H1 (cell line): ENCODE measurements at regions not wholly inside any gene's neighbourhood (a gene's known extent, or its start where the extent isn't known, plus 50 kb on each side); places are given as distances from the start of the nearest gene placed in this dataset.

Source experiments
- CTCF ChIA-PET: fragments of 300-600 bp; sonication (Branson Sonifier 250); formaldehyde crosslinking; loops from one replicate; lab custom pipeline; 2021; ENCODE audit not compliant: partially characterized antibody; lab: Charles Lee
- POLR2A ChIA-PET: fragments of 300-600 bp; sonication (Branson Sonifier 250); formaldehyde crosslinking; loops from one replicate; lab custom pipeline; 2021; ENCODE audit warnings: inconsistent platforms; ENCODE audit not compliant: partially characterized antibody; lab: Charles Lee
- DNase-seq, 2 experiments: peaks; one replicate each; pipeline versions ENCODE4 v3.0.0 to v3.0.0-alpha.2; 2010 to 2022; ENCODE audit warnings: low spot score in 2 of 2, low read depth in 1 of 2, mixed read lengths in 1 of 2
- FAIRE-seq: peaks from 2 replicates; lab custom pipeline; 2011; peaks lifted over from hg19 to GRCh38; lab: Jason Lieb, UNC
- H2AFZ ChIP-seq: 2 replicates; pipeline ENCODE4 v1.8.1; 2012; ENCODE audit warnings: low read length, inconsistent platforms
- H2AK5ac ChIP-seq: 2 replicates; pipeline ENCODE4 v1.6.1; 2013; ENCODE audit warnings: low read depth, low read length
- H2BK120ac ChIP-seq: replicated peaks from 2 replicates; pipeline ENCODE3; 2013; ENCODE audit warnings: low read depth, low read length, inconsistent platforms
- H2BK12ac ChIP-seq: 2 replicates; pipeline ENCODE4 v1.6.1; 2013; ENCODE audit warnings: low read depth, low read length
- H2BK15ac ChIP-seq: 2 replicates; pipeline ENCODE4 v1.6.1; 2013; ENCODE audit warnings: low read length
- H2BK20ac ChIP-seq: 2 replicates; pipeline ENCODE4 v1.6.1; 2013; ENCODE audit warnings: low read length
- H2BK5ac ChIP-seq: 2 replicates; pipeline ENCODE4 v1.6.1; 2013; ENCODE audit warnings: low read depth, low read length
- H3K14ac ChIP-seq: 2 replicates; pipeline ENCODE4 v1.6.1; 2013; ENCODE audit warnings: inconsistent platforms; ENCODE audit not compliant: insufficient read length
- H3K18ac ChIP-seq: 2 replicates; pipeline ENCODE4 v1.6.1; 2013; ENCODE audit warnings: low read length; ENCODE audit errors: extremely low read depth
- H3K23ac ChIP-seq: 2 replicates; pipeline ENCODE4 v1.6.1; 2013; ENCODE audit warnings: inconsistent platforms; ENCODE audit not compliant: insufficient read length
- H3K23me2 ChIP-seq: 2 replicates; pipeline ENCODE4 v1.6.1; 2013; ENCODE audit warnings: low read depth, low read length
- H3K27ac ChIP-seq: 2 replicates; pipeline ENCODE4 v1.6.1; 2011; ENCODE audit warnings: low read depth, low read length, inconsistent platforms
- H3K27me3 ChIP-seq, 4 experiments: replicated peaks in 1 of 4; 1 replicate in 1 of 4; 2 replicates in 3 of 4; pipeline versions ENCODE4 v1.6.1 to v1.8.1; 2011 to 2013; ENCODE audit warnings: low read length in 3 of 4, mild to moderate bottlenecking in 3 of 4, inconsistent platforms in 2 of 4, mixed read lengths in 2 of 4, moderate library complexity in 1 of 4; ENCODE audit not compliant: control insufficient read depth in 3 of 4, insufficient read depth in 3 of 4; ENCODE audit errors: extremely low read depth in 1 of 4
- H3K36me3 ChIP-seq, 4 experiments: 2 replicates each; pipeline versions ENCODE4 v1.6.1 to v1.8.1; 2011 to 2013; ENCODE audit warnings: mild to moderate bottlenecking in 4 of 4, low read length in 3 of 4, moderate library complexity in 2 of 4, control low read depth in 1 of 4, inconsistent platforms in 1 of 4; ENCODE audit not compliant: insufficient read depth in 4 of 4, control insufficient read depth in 2 of 4
- H3K4ac ChIP-seq: replicated peaks from 2 replicates; pipeline ENCODE3; 2013; ENCODE audit warnings: low read length, low read depth, mixed read lengths, inconsistent platforms; ENCODE audit not compliant: insufficient read length
- H3K4me1 ChIP-seq, 4 experiments: replicated peaks in 1 of 4; 1 replicate in 1 of 4; 2 replicates in 3 of 4; pipeline versions ENCODE4 v1.6.1 to v1.8.1; 2011 to 2013; ENCODE audit warnings: low read length in 3 of 4, inconsistent platforms in 2 of 4, mixed read lengths in 1 of 4; ENCODE audit not compliant: insufficient read depth in 4 of 4, control insufficient read depth in 3 of 4
- H3K4me2 ChIP-seq, 2 experiments: 2 replicates each; pipeline versions ENCODE4 v1.6.1 to v1.8.1; 2011 to 2013; ENCODE audit warnings: low read depth in 2 of 2, low read length in 2 of 2, control low read depth in 1 of 2, inconsistent platforms in 1 of 2, mild to moderate bottlenecking in 1 of 2; ENCODE audit not compliant: insufficient read depth in 1 of 2
- H3K4me3 ChIP-seq, 4 experiments: fragments of 200-600, 300-600 bp in 1 of 4; sonication (generic), shearing (Covaris generic), sonication (Bioruptor Twin) in 1 of 4; 2 replicates each; pipeline versions ENCODE4 v1.5.1 to v1.8.1; 2011 to 2016; ENCODE audit warnings: low read length in 4 of 4, low read depth in 3 of 4, control low read depth in 2 of 4, inconsistent platforms in 2 of 4, mild to moderate bottlenecking in 2 of 4, mixed read lengths in 1 of 4, moderate library complexity in 1 of 4; ENCODE audit not compliant: insufficient read depth in 2 of 4; ENCODE audit errors: extremely low read depth in 1 of 4
- H3K56ac ChIP-seq: replicated peaks from 2 replicates; pipeline ENCODE3; 2013; ENCODE audit warnings: low read depth, mild to moderate bottlenecking, mixed read lengths, low read length, inconsistent platforms; ENCODE audit not compliant: insufficient read length
- H3K79me1 ChIP-seq: 2 replicates; pipeline ENCODE4 v1.6.1; 2013; ENCODE audit warnings: low read depth, low read length, control low read depth
- H3K79me2 ChIP-seq, 2 experiments: 2 replicates each; pipeline versions ENCODE4 v1.6.1 to v1.8.1; 2012 to 2013; ENCODE audit warnings: low read length in 2 of 2, mild to moderate bottlenecking in 2 of 2, inconsistent platforms in 1 of 2; ENCODE audit not compliant: insufficient read depth in 2 of 2, control insufficient read depth in 1 of 2
- H3K9ac ChIP-seq, 4 experiments: replicated peaks in 1 of 4; 1 replicate in 1 of 4; 2 replicates in 3 of 4; pipeline versions ENCODE4 v1.6.1 to v1.8.1; 2011 to 2013; ENCODE audit warnings: low read depth in 3 of 4, low read length in 3 of 4, control low read depth in 2 of 4, mild to moderate bottlenecking in 2 of 4, moderate library complexity in 2 of 4, inconsistent platforms in 1 of 4; ENCODE audit errors: extremely low read depth in 1 of 4
- H3K9me3 ChIP-seq, 2 experiments: 2 replicates each; pipeline versions ENCODE4 v1.6.1 to v1.8.1; 2012 to 2013; ENCODE audit warnings: mild to moderate bottlenecking in 2 of 2, moderate library complexity in 2 of 2, control low read depth in 1 of 2, inconsistent platforms in 1 of 2, low read depth in 1 of 2, low read length in 1 of 2, mixed read lengths in 1 of 2; ENCODE audit not compliant: insufficient read depth in 2 of 2
- H4K20me1 ChIP-seq, 2 experiments: replicated peaks in 1 of 2; 2 replicates each; pipeline versions ENCODE3 to v1.8.1; 2011 to 2013; ENCODE audit warnings: inconsistent platforms in 2 of 2, low read length in 2 of 2, mild to moderate bottlenecking in 1 of 2; ENCODE audit not compliant: insufficient read depth in 2 of 2, control insufficient read depth in 1 of 2
- H4K5ac ChIP-seq: 2 replicates; pipeline ENCODE4 v1.6.1; 2013; ENCODE audit warnings: low read length, low read depth, mixed read lengths, inconsistent platforms; ENCODE audit not compliant: insufficient read length
- H4K8ac ChIP-seq: 2 replicates; pipeline ENCODE4 v1.8.0; 2013; ENCODE audit warnings: mild to moderate bottlenecking, moderate library complexity, low read length, inconsistent platforms; ENCODE audit not compliant: insufficient read depth; ENCODE audit errors: extremely low read depth
- H4K91ac ChIP-seq: replicated peaks from 2 replicates; pipeline ENCODE3; 2013; ENCODE audit warnings: low read length, mixed read lengths, inconsistent platforms; ENCODE audit not compliant: insufficient read length
- BACH1 ChIP-seq: IDR thresholded peaks from 2 replicates; pipeline ENCODE4 v1.6.1; 2012; ENCODE audit warnings: low read length, improper control_type of control experiment
- CBX8 ChIP-seq: fragments of 300-800, 300-1000 bp; sonication (generic); IDR thresholded peaks from 2 replicates; pipeline ENCODE4 v1.7.1; 2016; ENCODE audit warnings: low read depth, low read length, borderline replicate concordance
- CHD1 ChIP-seq: IDR thresholded peaks from 2 replicates; pipeline ENCODE4 v1.6.1; 2012; ENCODE audit warnings: low read depth, low read length, improper control_type of control experiment
- E2F6 ChIP-seq: IDR thresholded peaks from 2 replicates; pipeline ENCODE4 v1.6.1; 2012; ENCODE audit warnings: inconsistent platforms
- EP300 ChIP-seq, 2 experiments: IDR thresholded peaks; 1 replicate in 1 of 2; 2 replicates in 1 of 2; pipeline ENCODE4 v1.6.1; 2011 to 2012; ENCODE audit warnings: low read depth in 2 of 2, low read length in 2 of 2, mild to moderate bottlenecking in 2 of 2, borderline replicate concordance in 1 of 2, inconsistent platforms in 1 of 2, moderate library complexity in 1 of 2
- GABPA ChIP-seq: IDR thresholded peaks from 2 replicates; pipeline ENCODE4 v1.6.1; 2011; ENCODE audit warnings: mild to moderate bottlenecking, low read length, moderate library complexity, borderline replicate concordance; ENCODE audit not compliant: insufficient read depth
- JUN ChIP-seq: IDR thresholded peaks from 2 replicates; pipeline ENCODE4 v1.6.1; 2011; ENCODE audit warnings: low read depth, mild to moderate bottlenecking, improper control_type of control experiment, low read length
- NRF1 ChIP-seq: IDR thresholded peaks from 2 replicates; pipeline ENCODE4 v1.6.1; 2011; ENCODE audit warnings: mild to moderate bottlenecking, low read depth, low read length, improper control_type of control experiment
- POU5F1 ChIP-seq: IDR thresholded peaks from 2 replicates; pipeline ENCODE4 v1.6.1; 2011; ENCODE audit warnings: low read depth, mild to moderate bottlenecking, low read length, moderate library complexity
- RBBP5 ChIP-seq: IDR thresholded peaks from 2 replicates; pipeline ENCODE4 v1.7.1; 2012; ENCODE audit warnings: low read depth, mild to moderate bottlenecking, inconsistent platforms, low read length, moderate library complexity, borderline replicate concordance
- SP1 ChIP-seq: IDR thresholded peaks from 2 replicates; pipeline ENCODE4 v1.6.1; 2011; ENCODE audit warnings: low read depth, low read length
- TAF1 ChIP-seq: IDR thresholded peaks from 2 replicates; pipeline ENCODE4 v1.6.1; 2011; ENCODE audit warnings: mild to moderate bottlenecking, low read depth, low read length
- TCF12 ChIP-seq: IDR thresholded peaks from 2 replicates; pipeline ENCODE4 v1.6.1; 2011; ENCODE audit warnings: low read depth, mild to moderate bottlenecking, low read length
- WGBS, 2 experiments: shearing (Covaris generic) in 1 of 2; methylation state at CpG; one replicate each; pipeline versions ENCODE4 v1.1.6 to v1.1.7; 2013 to 2015; ENCODE audit warnings: low lambda C conversion rate in 2 of 2, mixed read lengths in 2 of 2, inconsistent platforms in 1 of 2, low coverage in 1 of 2, missing lambda C conversion rate in 1 of 2; ENCODE audit not compliant: insufficient replicate concordance in 2 of 2, insufficient coverage in 1 of 2, insufficient read length in 1 of 2; ENCODE audit errors: extremely low coverage in 1 of 2, missing lambda C conversion rate in 1 of 2; 5-methylcytosine and 5-hydroxymethylcytosine counted together

DNA sequence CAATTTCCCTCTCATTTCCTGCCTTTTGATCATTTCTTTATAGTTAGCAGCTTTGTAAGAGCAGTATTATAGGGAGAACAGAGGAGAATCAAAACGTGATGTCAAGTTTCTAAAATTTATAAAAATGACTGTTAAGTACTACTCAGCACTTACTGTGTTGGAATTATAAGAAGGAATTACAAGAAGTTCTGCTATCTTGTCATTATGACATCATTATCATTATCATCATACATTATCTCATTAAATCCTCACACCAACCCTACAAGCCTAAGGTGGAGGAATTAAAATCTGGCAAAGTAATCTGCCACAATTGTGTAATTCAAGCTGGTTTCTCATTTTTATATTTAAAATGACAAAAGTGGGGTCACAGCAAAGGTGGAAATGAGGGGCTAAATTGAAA is 316.2 kb upstream of the CD180 start:
- TF ChIP-seq POU5F1, result no peak
- TF ChIP-seq TCF12, result no peak
- no peak for TF ChIP-seq NRF1
- no peak for TF ChIP-seq TAF1
- TF ChIP-seq RBBP5, result no peak
- TF ChIP-seq CBX8, result no peak
- TF ChIP-seq CHD1, result no peak
- no peak for TF ChIP-seq JUN
- no peak for TF ChIP-seq EP300 (IDR thresholded peaks at IDR 0.05; ENCODE audit: borderline replicate concordance in 1 of 2, low read depth in 2 of 2, low read length in 2 of 2)
- TF ChIP-seq BACH1, result no peak
- no peak for TF ChIP-seq SP1
- TF ChIP-seq GABPA, result no peak
- TF ChIP-seq E2F6, result no peak
- Histone ChIP-seq H3K36me3 (no peaks in the 10 kb centered on the region), H3K79me2 (no peaks in the 10 kb centered on the region), H3K4me3 (no peak overlapping the region), H3K79me1 (no peaks in the 10 kb centered on the region), H3K18ac (no peak overlapping the region), H3K4me2 (no peak overlapping the region), H4K5ac (no peak overlapping the region), H3K14ac (no peak overlapping the region), H2BK120ac (no peak overlapping the region), H3K23me2 (no peaks in the 10 kb centered on the region), H3K56ac (no peak overlapping the region), H2BK20ac (no peak overlapping the region), H2AFZ (no peak overlapping the region), H3K4me1 (no peaks in the 10 kb centered on the region), H4K8ac (no peak overlapping the region), H4K20me1 (no peaks in the 10 kb centered on the region), H3K27ac (no peak overlapping the region), H4K91ac (no peak overlapping the region), H2BK15ac (no peak overlapping the region), H3K4ac (no peak overlapping the region), H3K9me3 (no peaks in the 10 kb centered on the region), H3K27me3 (no peaks in the 10 kb centered on the region), H2BK12ac (no peak overlapping the region), H2AK5ac (no peak overlapping the region), H3K9ac (no peak overlapping the region), H2BK5ac (no peak overlapping the region), H3K23ac (no peak overlapping the region)
- DNase-seq, result no peak
- WGBS, 2 experiments, result 89% methylated on average over 1 of the region's 1 CpG; no CpG with 5 or more reads in 1 of the 2 experiments
- POLR2A ChIA-PET, result no interaction called here
- CTCF ChIA-PET, result no interaction called here
- FAIRE-seq, result no peak
